HG03045 (cell line): ENCODE measurements at regions not wholly inside any gene's neighbourhood (a gene's known extent, or its start where the extent isn't known, plus 50 kb on each side); places are given as distances from the start of the nearest gene placed in this dataset.
"Not testable (repeated sequence)": the region's sequence is repeated elsewhere in the genome, so short reads cannot be mapped to it uniquely, and the experiment has no call there.

Experiments
- ATAC-seq: cut with Tn5 transposase; IDR thresholded peaks from one replicate; pipeline ENCODE4 v1.9.1; 2021; ENCODE audit warnings: mild to moderate bottlenecking, moderate library complexity; ENCODE audit not compliant: unreplicated experiment

GRCh38 chr2:121818546-121818945 is 63.1 kb downstream of the TSN start:
- no peak for ATAC-seq

- ATAC-seq = no peak
These were observed 64.4 kb downstream of the TSN start for GRCh38 chr2:121819846-121820245.

- ATAC-seq = no peak
These were observed 66.2 kb downstream of the TSN start for GRCh38 chr2:121821476-121822158.

- ATAC-seq = no peak
These were observed 68.8 kb downstream of the TSN start for GRCh38 chr2:121824264-121824663.

GRCh38 chr2:121825003-121825950 is 69.8 kb downstream of the TSN start:
- no peak for ATAC-seq

GRCh38 chr2:121826036-121826435 is 70.6 kb downstream of the TSN start:
- ATAC-seq = no peak

- ATAC-seq = no peak
These were observed 72.9 kb downstream of the TSN start for GRCh38 chr2:121828281-121828731.

GRCh38 chr2:121830809-121831208 is 75.4 kb downstream of the TSN start:
- no peak for ATAC-seq

GRCh38 chr2:121831841-121832240 is 76.4 kb downstream of the TSN start:
- no peak for ATAC-seq

- ATAC-seq = no peak
These were observed 77.2 kb downstream of the TSN start for GRCh38 chr2:121832412-121833357.

GRCh38 chr2:121833358-121833723 is 77.9 kb downstream of the TSN start:
- no peak for ATAC-seq

- no peak for ATAC-seq
These were observed 81.2 kb downstream of the TSN start for GRCh38 chr2:121836611-121837010.

- no peak for ATAC-seq
These were observed 82.1 kb downstream of the TSN start for GRCh38 chr2:121837591-121837990.

- no peak for ATAC-seq
These were observed 83.1 kb downstream of the TSN start for GRCh38 chr2:121838551-121838950.

GRCh38 chr2:121839584-121839983 is 84.1 kb downstream of the TSN start:
- no peak for ATAC-seq

GRCh38 chr2:121849236-121849635 is 93.8 kb downstream of the TSN start:
- ATAC-seq = no peak

GRCh38 chr2:121853149-121853548 is 97.7 kb downstream of the TSN start:
- not testable (repeated sequence) for ATAC-seq

GRCh38 chr2:121855510-121855909 is 100.1 kb downstream of the TSN start:
- no peak for ATAC-seq

- ATAC-seq = no peak
These were observed 100.9 kb downstream of the TSN start for GRCh38 chr2:121856360-121856759.

- ATAC-seq = no peak
These were observed 102.9 kb downstream of the TSN start for GRCh38 chr2:121858369-121858768.

GRCh38 chr2:121858847-121859246 is 103.4 kb downstream of the TSN start:
- no peak for ATAC-seq
